ENCODE measurements at regions not wholly inside any gene's neighbourhood (a gene's known extent, or its start where the extent isn't known, plus 50 kb on each side); places are given as distances from the start of the nearest gene placed in this dataset.

- TF ChIP-seq POLR2A (IDR thresholded peaks at IDR 0.05) (no peak), CTCF (IDR thresholded peaks at IDR 0.05) (no peak)
Observed at GRCh38 chr11:90704510-90704909, 481.7 kb upstream of the CHORDC1 start.
